Omental fat pad (tissue), 3 donors: ENCODE measurements at regions not wholly inside any gene's neighbourhood (a gene's known extent, or its start where the extent isn't known, plus 50 kb on each side); places are given as distances from the start of the nearest gene placed in this dataset.

Experiments
- ATAC-seq: fragments of 150-250 bp; one replicate; pipeline ENCODE4 v1.9.1; 2016; ENCODE audit warnings: mild to moderate bottlenecking, moderate library complexity; ENCODE audit not compliant: low FRiP score
- DNase-seq: peaks from one replicate; pipeline ENCODE4 v3.0.0-alpha.2; 2019; ENCODE audit warnings: low spot score
- CTCF ChIP-seq, 3 donors: fragments of 450-650 bp; IDR thresholded peaks; one replicate each; pipeline ENCODE4 v1.5.1; 2016 to 2017; ENCODE audit warnings: antibody characterized with exemption in 3 of 3, mild to moderate bottlenecking in 3 of 3, moderate library complexity in 2 of 3

GRCh38 chr2:234763002-234763873 is 188.6 kb upstream of the SH3BP4 start:
- DNase-seq (no peak), ATAC-seq (no peak)
- TF ChIP-seq CTCF (IDR thresholded peaks at IDR 0.05) = no peak

- TF ChIP-seq CTCF (IDR thresholded peaks at IDR 0.05) = no peak
- no peak for ATAC-seq
- no peak for DNase-seq
Measured at GRCh38 chr2:234761910-234762309, 189.9 kb upstream of the SH3BP4 start.

- DNase-seq (no peak), ATAC-seq (no peak)
- TF ChIP-seq CTCF (IDR thresholded peaks at IDR 0.05) = no peak
Measured at GRCh38 chr2:234754126-234754525, 197.7 kb upstream of the SH3BP4 start.

- TF ChIP-seq CTCF (IDR thresholded peaks at IDR 0.05) = no peak
- ATAC-seq (no peak), DNase-seq (no peak)
Measured at GRCh38 chr2:234753701-234754100, 198.1 kb upstream of the SH3BP4 start.

- ATAC-seq (no peak), DNase-seq (no peak)
- no peak for TF ChIP-seq CTCF (IDR thresholded peaks at IDR 0.05)
Measured at GRCh38 chr2:234752966-234753365, 198.9 kb upstream of the SH3BP4 start.

GRCh38 chr2:234751275-234751973 is 200.4 kb upstream of the SH3BP4 start:
- DNase-seq (no peak), ATAC-seq (no peak)
- TF ChIP-seq CTCF (IDR thresholded peaks at IDR 0.05) = no peak
